Activated T-helper 17 cell treated with anti-CD3 and anti-CD28 coated beads, Interleukin-2, amount 50 U/mL, for 72 hours (primary cell): ENCODE measurements at regions not wholly inside any gene's neighbourhood (a gene's known extent, or its start where the extent isn't known, plus 50 kb on each side); places are given as distances from the start of the nearest gene placed in this dataset.

ENCODE experiments used
- ATAC-seq: fragments of 150-1000 bp; cut with Tn5 transposase; replicated peaks from 2 replicates; pipeline ENCODE4 v1.10.0; 2021; ENCODE audit warnings: mild to moderate bottlenecking, moderate library complexity
- H3K27ac Mint-ChIP-seq: one replicate; pipeline ENCODE4 v1.8.0; 2022; ENCODE audit warnings: mixed read lengths
- H3K27me3 Mint-ChIP-seq: one replicate; pipeline ENCODE4 v1.8.0; 2022; ENCODE audit warnings: mixed read lengths
- H3K36me3 Mint-ChIP-seq: one replicate; pipeline ENCODE4 v1.8.0; 2022; ENCODE audit warnings: low read depth, mild to moderate bottlenecking, mixed read lengths
- H3K4me1 Mint-ChIP-seq: one replicate; pipeline ENCODE4 v1.8.0; 2022; ENCODE audit warnings: mixed read lengths
- H3K4me3 Mint-ChIP-seq: one replicate; pipeline ENCODE4 v1.8.0; 2022; ENCODE audit warnings: mild to moderate bottlenecking, mixed read lengths
- H3K9me3 Mint-ChIP-seq: one replicate; pipeline ENCODE4 v1.8.0; 2022; ENCODE audit warnings: mixed read lengths

DNA sequence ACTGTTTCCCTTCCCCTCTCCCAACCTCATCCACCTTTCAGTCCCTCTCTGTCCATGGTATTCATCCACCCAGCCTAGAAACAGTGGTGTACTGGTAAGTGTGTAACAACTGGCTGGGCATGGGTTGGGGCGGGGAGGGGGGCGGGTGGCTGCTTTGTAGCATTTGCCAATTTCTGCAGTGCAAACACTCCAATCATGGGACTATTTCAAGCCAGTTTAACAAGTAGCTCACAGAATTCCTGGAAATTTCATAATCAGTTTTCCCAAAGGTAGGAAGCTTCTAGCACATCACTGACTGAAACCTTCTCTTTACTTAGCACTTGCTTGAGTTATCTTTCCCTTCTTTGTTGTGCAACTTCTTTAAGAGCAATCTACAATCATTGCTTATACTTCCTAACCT is 100.8 kb upstream of the WASF3 start:
- no peak for ATAC-seq
- Mint-ChIP-seq H3K27me3 (peaks cover 29% of the 10 kb centered on the region), H3K36me3 (no peaks in the 10 kb centered on the region), H3K4me1 (no peaks in the 10 kb centered on the region), H3K4me3 (no peak overlapping the region), H3K9me3 (no peaks in the 10 kb centered on the region), H3K27ac (no peak overlapping the region)

DNA sequence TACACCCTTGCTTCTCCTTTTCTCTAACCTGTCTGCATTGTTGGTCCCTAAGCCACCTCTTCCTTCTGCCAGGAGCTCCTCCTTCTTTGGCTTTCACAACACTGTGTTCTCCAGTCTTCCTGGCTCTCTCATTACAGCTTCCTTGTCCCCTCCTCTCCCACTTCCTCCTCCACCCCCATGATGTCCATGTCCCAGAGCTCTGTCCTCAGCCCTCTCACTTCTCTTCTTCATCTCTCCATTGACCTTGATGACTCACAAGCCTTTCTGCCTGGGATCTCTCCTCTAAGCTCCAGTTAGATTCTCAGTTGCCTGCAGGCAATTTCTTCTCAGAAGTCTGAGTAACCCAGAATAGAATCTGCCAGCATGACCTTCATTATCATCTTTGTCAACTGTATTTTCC is 100.3 kb upstream of the WASF3 start:
- Mint-ChIP-seq H3K4me3 (no peak overlapping the region), H3K4me1 (no peaks in the 10 kb centered on the region), H3K9me3 (no peaks in the 10 kb centered on the region), H3K36me3 (no peaks in the 10 kb centered on the region), H3K27ac (no peak overlapping the region), H3K27me3 (peaks cover 32% of the 10 kb centered on the region)
- no peak for ATAC-seq

DNA sequence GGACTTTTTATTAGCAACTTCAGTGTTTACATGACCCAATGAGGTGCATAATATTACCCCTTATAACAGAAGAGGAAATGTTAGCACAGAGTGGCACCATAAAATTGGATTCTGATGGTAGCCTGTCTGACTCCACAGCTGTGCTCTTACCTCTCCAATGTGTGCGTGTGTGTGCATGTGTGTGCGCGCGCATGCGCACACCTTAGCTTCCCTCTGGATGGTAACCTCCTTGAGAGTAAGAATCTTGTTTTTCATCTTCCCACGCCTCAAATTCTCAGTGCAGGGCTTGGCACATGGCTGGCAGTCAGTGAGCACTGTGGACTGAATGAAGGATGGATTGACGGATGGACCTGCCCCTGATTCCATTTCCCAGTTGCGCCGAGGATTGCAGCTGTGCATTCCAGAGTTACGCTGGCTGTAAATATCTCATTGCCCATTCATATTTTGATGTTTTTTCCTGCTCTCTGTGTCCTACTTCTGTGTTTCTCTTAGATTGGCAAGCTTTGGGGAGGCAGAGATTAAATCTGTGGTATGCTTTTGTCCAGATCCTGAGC is 99.2 kb upstream of the WASF3 start:
- ATAC-seq, result no peak
- H3K27me3 Mint-ChIP-seq, result peaks cover 27% of the 10 kb centered on the region
- no peak overlapping the region for H3K27ac Mint-ChIP-seq
- no peaks in the 10 kb centered on the region for H3K36me3 Mint-ChIP-seq
- no peak overlapping the region for H3K4me3 Mint-ChIP-seq
- H3K9me3 Mint-ChIP-seq, result no peaks in the 10 kb centered on the region
- no peaks in the 10 kb centered on the region for H3K4me1 Mint-ChIP-seq

DNA sequence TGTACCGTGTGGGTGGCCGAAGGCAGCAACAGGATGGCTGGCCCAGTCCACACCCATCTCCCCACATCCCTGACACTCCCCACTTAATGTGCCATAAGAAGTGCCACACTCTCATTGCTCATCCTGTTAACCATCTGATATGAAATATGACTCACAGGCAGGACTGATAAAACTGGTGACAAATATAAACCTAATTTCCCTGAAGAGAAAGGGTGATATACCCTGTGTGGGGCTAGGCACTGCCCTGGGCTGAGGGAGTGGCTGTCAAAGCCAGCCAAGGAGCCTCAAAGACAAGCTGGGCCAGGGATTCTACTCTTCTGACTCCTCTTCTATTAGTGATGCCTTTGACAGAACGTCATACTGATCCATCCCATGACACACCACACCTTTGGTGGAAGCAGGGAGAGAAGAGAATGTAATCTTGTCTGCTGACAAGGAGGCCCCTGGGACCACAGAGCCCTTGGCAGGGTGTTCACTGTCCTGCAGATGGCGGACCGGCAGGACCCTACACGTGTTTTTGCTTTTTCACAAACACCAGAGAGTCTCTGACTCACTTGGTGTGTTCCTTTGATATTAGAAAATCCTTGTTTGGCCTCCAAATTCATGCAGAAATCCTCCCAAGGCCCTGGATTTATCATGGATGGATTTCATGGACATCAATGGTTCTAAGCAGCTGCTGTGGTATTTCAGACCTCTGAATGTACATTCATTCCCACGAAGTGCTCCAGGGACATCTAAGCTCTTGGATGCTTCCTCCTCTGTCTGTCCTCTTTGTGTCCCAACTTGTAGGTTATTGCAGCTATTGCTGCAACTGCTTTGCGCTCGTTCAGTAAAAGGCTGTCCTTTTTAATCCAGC is 98.0 kb upstream of the WASF3 start:
- Mint-ChIP-seq H3K36me3 (no peaks in the 10 kb centered on the region), H3K4me3 (no peak overlapping the region), H3K27ac (no peak overlapping the region), H3K9me3 (no peaks in the 10 kb centered on the region), H3K4me1 (no peaks in the 10 kb centered on the region), H3K27me3 (peaks cover 37% of the 10 kb centered on the region)
- no peak for ATAC-seq

DNA sequence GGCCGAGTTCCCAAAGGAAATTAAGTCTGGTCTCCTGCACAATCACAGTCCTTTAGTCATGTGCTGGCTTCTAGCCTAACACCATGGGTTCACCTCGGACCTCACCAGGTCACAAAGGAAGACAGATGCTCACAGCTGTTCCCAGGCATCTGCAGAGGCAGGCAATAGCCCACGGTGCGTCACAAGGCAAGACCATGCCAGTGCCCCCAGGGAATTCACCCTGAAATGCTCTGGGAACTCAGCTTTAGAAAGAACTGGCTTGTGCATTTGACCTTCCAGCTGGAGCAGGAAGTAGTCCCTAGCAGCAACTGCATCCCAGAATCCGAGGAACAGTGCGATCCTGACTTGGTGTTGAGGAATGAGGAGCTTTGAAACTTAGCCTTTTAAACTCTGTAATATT is 96.8 kb upstream of the WASF3 start:
- no peaks in the 10 kb centered on the region for H3K4me1 Mint-ChIP-seq
- H3K36me3 Mint-ChIP-seq, result no peaks in the 10 kb centered on the region
- H3K27ac Mint-ChIP-seq, result no peak overlapping the region
- H3K4me3 Mint-ChIP-seq, result no peak overlapping the region
- peaks cover 39% of the 10 kb centered on the region for H3K27me3 Mint-ChIP-seq
- no peaks in the 10 kb centered on the region for H3K9me3 Mint-ChIP-seq
- ATAC-seq, result no peak

DNA sequence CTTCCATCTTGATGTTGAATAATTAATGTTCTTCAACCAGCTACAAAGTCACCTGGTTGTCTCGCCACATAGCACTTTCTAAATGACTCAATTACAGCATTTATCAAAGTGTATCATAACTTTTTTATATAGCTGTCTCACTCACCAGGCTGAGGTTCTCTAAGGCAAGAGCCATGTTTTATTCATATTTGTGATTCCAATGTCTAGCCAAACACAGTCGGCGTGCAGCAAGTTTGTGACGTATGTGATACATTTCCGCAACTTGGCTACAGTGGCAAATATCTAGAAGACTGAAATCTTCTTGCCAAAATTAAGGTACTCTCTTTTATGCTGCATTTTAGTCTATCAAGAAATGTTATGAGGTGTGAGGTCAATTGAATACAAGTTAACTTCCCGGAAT is 94.2 kb upstream of the WASF3 start:
- Mint-ChIP-seq H3K36me3 (no peaks in the 10 kb centered on the region), H3K27me3 (peaks cover 28% of the 10 kb centered on the region), H3K4me3 (no peak overlapping the region), H3K27ac (no peak overlapping the region), H3K4me1 (no peaks in the 10 kb centered on the region), H3K9me3 (no peaks in the 10 kb centered on the region)
- ATAC-seq, result no peak

DNA sequence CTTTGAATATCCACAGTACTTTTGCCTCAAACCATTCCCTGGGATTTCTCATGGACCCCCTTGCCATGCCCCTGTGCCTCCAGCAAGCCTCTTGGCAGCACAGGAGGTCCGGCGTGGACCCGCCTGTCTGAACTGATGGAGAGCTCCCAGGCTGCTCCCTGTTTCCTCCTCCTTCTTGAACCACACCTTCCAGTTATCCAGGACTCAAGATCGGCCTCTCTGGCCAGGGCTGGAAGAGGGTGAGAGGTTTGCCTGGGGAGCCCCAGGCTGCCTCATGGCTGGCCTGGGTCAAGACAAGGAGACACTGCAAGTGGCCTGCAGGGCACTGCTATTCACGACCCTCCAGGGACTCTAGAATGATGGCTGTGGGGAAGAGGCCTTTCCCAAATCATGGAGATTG is 93.6 kb upstream of the WASF3 start:
- no peak for ATAC-seq
- H3K36me3 Mint-ChIP-seq, result no peaks in the 10 kb centered on the region
- no peak overlapping the region for H3K4me3 Mint-ChIP-seq
- H3K4me1 Mint-ChIP-seq, result no peaks in the 10 kb centered on the region
- no peak overlapping the region for H3K27ac Mint-ChIP-seq
- no peaks in the 10 kb centered on the region for H3K9me3 Mint-ChIP-seq
- H3K27me3 Mint-ChIP-seq, result peaks cover 28% of the 10 kb centered on the region

DNA sequence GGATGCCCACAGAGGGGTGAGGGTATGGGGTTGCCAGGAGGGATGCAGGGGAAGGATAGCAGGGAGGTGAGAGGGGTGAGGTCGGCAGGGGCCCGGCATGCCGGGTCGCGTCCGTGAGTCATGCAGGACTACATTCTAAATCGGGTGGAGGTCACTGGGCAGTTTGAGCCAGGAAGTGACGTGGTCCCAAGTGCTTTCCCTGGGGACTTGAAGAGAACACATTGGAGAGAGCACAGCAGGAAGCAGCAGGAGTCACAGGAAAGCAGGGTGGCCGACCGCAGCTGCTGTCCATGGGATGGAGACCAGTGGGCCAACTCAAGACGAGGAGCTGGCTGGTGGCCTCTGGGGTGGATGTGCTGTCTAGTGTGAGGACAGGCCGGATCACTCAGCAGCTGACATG is 92.0 kb upstream of the WASF3 start:
- H3K27ac Mint-ChIP-seq, result no peak overlapping the region
- no peak for ATAC-seq
- peaks cover 26% of the 10 kb centered on the region for H3K27me3 Mint-ChIP-seq
- no peaks in the 10 kb centered on the region for H3K9me3 Mint-ChIP-seq
- H3K4me3 Mint-ChIP-seq, result no peak overlapping the region
- H3K36me3 Mint-ChIP-seq, result no peaks in the 10 kb centered on the region
- no peaks in the 10 kb centered on the region for H3K4me1 Mint-ChIP-seq

DNA sequence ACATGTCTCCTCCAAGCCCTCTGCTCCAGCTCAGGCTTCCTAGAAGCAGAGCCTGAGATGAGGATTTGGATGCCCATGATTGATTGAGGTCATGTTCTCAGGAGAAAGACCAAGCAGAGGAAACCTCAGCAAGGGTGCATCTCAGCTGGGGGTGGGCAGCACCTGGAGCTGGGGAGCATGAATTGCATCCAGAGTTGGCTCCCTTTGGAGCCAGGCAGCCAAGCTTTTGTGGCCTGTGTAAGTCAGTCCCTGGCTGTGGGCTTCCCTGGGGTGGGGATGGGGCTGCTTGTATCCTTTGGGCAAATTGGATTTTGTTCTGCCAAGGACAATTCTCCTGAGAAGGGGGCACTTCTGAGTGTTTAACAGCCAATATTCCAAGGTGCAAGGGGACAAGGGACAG is 91.5 kb upstream of the WASF3 start:
- no peak for ATAC-seq
- Mint-ChIP-seq H3K27ac (no peak overlapping the region), H3K9me3 (no peaks in the 10 kb centered on the region), H3K4me3 (no peak overlapping the region), H3K27me3 (peaks cover 27% of the 10 kb centered on the region), H3K36me3 (no peaks in the 10 kb centered on the region), H3K4me1 (no peaks in the 10 kb centered on the region)

DNA sequence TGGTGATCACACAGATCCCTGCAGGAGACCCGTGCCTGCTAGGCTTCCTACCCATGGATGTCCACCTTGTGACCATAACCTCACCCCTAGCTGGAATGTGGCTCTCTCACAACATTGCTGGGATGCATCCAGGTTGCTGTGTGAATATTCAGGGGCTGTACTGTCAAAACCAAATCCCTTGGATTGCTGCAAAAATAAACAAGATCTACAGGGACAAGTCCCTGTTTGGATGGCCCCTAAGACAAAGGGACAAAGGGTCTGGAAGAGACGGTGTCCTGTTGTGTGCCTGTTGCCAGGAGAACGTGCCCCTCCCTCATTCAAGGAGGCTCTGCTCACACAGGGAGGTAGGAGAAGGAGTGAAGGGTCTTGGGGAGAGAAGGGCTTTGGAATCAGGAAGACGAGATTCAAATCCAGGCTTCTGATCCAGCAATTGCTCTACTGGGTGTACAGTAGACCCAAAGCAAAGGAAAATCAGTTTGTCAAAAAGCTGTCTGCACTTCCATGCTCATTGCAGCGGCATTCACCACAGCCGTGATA is 89.2 kb upstream of the WASF3 start:
- no peaks in the 10 kb centered on the region for H3K36me3 Mint-ChIP-seq
- no peak overlapping the region for H3K27ac Mint-ChIP-seq
- H3K4me1 Mint-ChIP-seq, result no peaks in the 10 kb centered on the region
- no peaks in the 10 kb centered on the region for H3K9me3 Mint-ChIP-seq
- H3K27me3 Mint-ChIP-seq, result peaks cover 23% of the 10 kb centered on the region
- ATAC-seq, result no peak
- H3K4me3 Mint-ChIP-seq, result no peak overlapping the region

DNA sequence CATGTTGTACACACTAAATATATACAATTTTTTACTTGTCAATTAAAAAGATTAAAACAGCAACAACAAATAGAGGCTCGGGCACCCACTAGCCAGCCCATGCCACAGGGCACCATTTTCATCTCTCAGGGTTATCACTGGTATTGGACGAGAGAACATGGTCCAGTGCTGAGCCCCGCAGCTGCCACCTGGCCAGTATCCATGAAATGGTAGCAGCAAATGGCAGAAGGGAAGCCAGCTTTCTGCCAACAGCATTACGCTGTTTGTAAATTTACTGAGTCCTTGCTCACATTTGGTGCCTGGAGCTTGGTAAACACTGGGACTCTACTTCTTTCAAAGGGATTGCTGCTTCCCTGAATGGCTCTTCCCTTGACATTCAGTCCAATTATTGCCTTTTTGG is 87.9 kb upstream of the WASF3 start:
- Mint-ChIP-seq H3K27me3 (peaks cover 12% of the 10 kb centered on the region), H3K36me3 (no peaks in the 10 kb centered on the region), H3K27ac (no peak overlapping the region)

DNA sequence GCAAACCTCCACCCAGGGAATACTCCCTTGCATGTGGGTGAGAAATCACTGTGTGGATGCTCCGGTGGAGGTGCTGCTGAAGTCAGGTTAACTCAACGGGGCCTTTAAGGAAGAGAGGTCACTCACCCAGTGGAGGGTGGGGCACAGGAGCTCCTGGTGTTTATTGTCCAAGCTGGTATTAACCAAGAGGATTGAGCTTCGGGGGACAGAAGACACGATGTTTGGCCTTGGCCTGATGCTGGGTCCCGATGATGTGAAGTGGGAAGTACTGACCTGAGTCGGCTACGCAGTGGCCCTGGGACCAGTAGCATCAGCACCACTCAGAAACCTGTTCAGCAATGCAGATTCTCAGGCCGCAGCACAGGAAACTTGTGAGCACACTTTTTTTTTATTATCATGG is 85.7 kb upstream of the WASF3 start:
- Mint-ChIP-seq H3K9me3 (no peaks in the 10 kb centered on the region), H3K4me3 (no peak overlapping the region), H3K27ac (no peak overlapping the region), H3K36me3 (no peaks in the 10 kb centered on the region), H3K27me3 (peaks cover 6% of the 10 kb centered on the region), H3K4me1 (no peaks in the 10 kb centered on the region)
- ATAC-seq, result no peak

More for the DNA sequence above, 87.9 kb upstream of the WASF3 start:
- no peaks in the 10 kb centered on the region for H3K4me1 Mint-ChIP-seq
- no peaks in the 10 kb centered on the region for H3K9me3 Mint-ChIP-seq
- no peak for ATAC-seq
- no peak overlapping the region for H3K4me3 Mint-ChIP-seq

DNA sequence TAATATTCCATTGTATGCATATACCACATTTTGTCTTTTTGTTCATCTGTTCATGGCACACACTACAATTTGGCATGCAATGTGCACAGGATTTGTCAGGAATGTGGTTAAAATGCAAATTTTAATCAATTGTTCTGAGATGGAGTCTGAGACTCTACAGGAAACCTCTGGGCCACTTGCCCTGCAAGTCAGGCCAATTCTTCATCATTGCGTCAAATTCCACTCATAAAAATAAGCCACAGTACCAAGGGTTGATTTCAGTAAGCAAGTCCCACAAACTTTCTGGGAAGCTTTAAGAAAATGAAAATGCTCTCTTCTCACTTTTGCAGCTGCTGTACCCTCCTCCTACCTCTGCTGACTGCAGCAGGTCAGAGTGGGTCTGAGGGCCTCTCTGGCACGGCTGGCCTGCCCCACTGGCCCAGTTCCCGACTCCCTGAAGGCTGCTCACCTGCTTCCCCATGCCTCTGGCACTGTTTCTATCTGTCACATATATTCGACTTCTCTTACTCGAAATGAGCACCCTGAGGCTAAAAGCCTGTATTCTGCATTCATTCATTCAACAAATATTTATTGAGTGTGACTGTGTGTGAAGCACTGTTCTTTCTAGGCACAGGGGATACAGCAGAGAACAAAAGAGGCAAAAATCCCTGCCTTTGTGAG is 83.8 kb upstream of the WASF3 start:
- H3K36me3 Mint-ChIP-seq, result no peaks in the 10 kb centered on the region
- no peaks in the 10 kb centered on the region for H3K4me1 Mint-ChIP-seq
- ATAC-seq, result no peak
- peaks cover 3% of the 10 kb centered on the region for H3K27me3 Mint-ChIP-seq
- H3K4me3 Mint-ChIP-seq, result no peak overlapping the region
- H3K27ac Mint-ChIP-seq, result no peak overlapping the region
- no peaks in the 10 kb centered on the region for H3K9me3 Mint-ChIP-seq

DNA sequence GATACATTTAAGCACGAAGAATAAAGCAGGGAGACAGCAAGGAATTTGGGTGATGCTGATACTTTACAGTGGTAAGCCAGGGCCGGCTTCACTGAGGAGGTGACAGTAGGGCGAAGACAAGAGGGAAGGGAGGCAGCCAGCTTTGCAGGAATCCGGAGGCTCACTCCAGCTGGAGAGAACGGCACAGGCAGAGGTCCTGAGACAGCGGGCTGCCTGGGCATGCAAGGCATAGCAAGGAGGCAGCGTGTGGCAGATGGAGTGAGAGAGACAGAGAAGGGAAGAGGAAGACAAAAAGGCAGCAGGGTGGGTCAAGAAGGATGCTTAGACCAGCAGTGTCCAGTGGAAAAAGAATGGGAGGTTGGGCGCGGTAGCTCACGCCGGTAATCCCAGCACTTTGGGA is 83.2 kb upstream of the WASF3 start:
- Mint-ChIP-seq H3K4me1 (no peaks in the 10 kb centered on the region), H3K36me3 (no peaks in the 10 kb centered on the region), H3K9me3 (no peaks in the 10 kb centered on the region), H3K27ac (no peak overlapping the region), H3K4me3 (no peak overlapping the region), H3K27me3 (peaks cover 3% of the 10 kb centered on the region)
- ATAC-seq, result no peak
